GM23338 (cell line): ENCODE measurements at regions not wholly inside any gene's neighbourhood (a gene's known extent, or its start where the extent isn't known, plus 50 kb on each side); places are given as distances from the start of the nearest gene placed in this dataset.
A peak's percentile ranks its signal among the peaks of the same experiment; 100 is the strongest.

Experiments used
- ATAC-seq: fragments of 200-7000 bp; cut with Tn5 transposase; 3 replicates; pipeline ENCODE4 v1.9.1; 2020
- DNase-seq: peaks from one replicate; pipeline ENCODE4 v3.0.0-alpha.2; 2015; ENCODE audit warnings: low spot score
- H2AFZ ChIP-seq: fragments of 200-600 bp; sonication (generic); 2 replicates; pipeline ENCODE4 v1.8.0; 2016; ENCODE audit warnings: antibody characterized with exemption, mild to moderate bottlenecking, moderate library complexity
- H3F3A ChIP-seq: fragments of 200-600 bp; sonication (generic); replicated peaks from 2 replicates; pipeline ENCODE4 v1.8.0; 2017; ENCODE audit warnings: antibody characterized with exemption, mixed run types, low read depth
- H3K27ac ChIP-seq: fragments of 200-600 bp; sonication (generic); 2 replicates; pipeline ENCODE4 v1.6.1; 2016; ENCODE audit warnings: low read depth
- H3K27me3 ChIP-seq: fragments of 200-600 bp; sonication (generic); 2 replicates; pipeline ENCODE4 v1.8.0; 2016; ENCODE audit warnings: mild to moderate bottlenecking, mixed run types, moderate library complexity; ENCODE audit not compliant: insufficient read depth
- H3K36me3 ChIP-seq: fragments of 200-600 bp; sonication (generic); 2 replicates; pipeline ENCODE4 v1.8.0; 2016; ENCODE audit warnings: mild to moderate bottlenecking; ENCODE audit not compliant: insufficient read depth
- H3K4me1 ChIP-seq: fragments of 200-600 bp; sonication (generic); 2 replicates; pipeline ENCODE4 v1.8.0; 2016; ENCODE audit warnings: mild to moderate bottlenecking, moderate library complexity; ENCODE audit not compliant: insufficient read depth
- H3K4me2 ChIP-seq: fragments of 200-600 bp; sonication (generic); 2 replicates; pipeline ENCODE4 v1.7.1; 2017; ENCODE audit warnings: mixed run types
- H3K4me3 ChIP-seq: fragments of 200-600 bp; sonication (generic); 2 replicates; pipeline ENCODE4 v1.6.1; 2016; ENCODE audit warnings: mixed run types
- H3K79me2 ChIP-seq: fragments of 200-600 bp; sonication (generic); replicated peaks from 2 replicates; pipeline ENCODE4 v1.8.0; 2017; ENCODE audit warnings: mild to moderate bottlenecking; ENCODE audit not compliant: insufficient read depth
- H3K9me2 ChIP-seq: fragments of 200-600 bp; sonication (generic); 2 replicates; pipeline ENCODE4 v1.8.0; 2017; ENCODE audit not compliant: insufficient read depth
- H4K20me1 ChIP-seq: fragments of 200-600 bp; sonication (generic); replicated peaks from 2 replicates; pipeline ENCODE4 v1.8.0; 2017; ENCODE audit warnings: mild to moderate bottlenecking; ENCODE audit not compliant: insufficient read depth
- H3K27ac Mint-ChIP-seq: 2 replicates; pipeline ENCODE4 v1.8.0; 2020; ENCODE audit warnings: inconsistent platforms, mild to moderate bottlenecking, moderate library complexity, mixed read lengths
- H3K27me3 Mint-ChIP-seq: 3 replicates; pipeline ENCODE4 v1.8.0; 2022; ENCODE audit warnings: low read depth, mild to moderate bottlenecking, moderate library complexity, mixed read lengths, inconsistent platforms; ENCODE audit not compliant: insufficient read depth, poor library complexity
- H3K36me3 Mint-ChIP-seq: 3 replicates; pipeline ENCODE4 v1.8.0; 2021; ENCODE audit warnings: low read depth, mild to moderate bottlenecking, inconsistent platforms, moderate library complexity, mixed read lengths
- H3K4me1 Mint-ChIP-seq: 3 replicates; pipeline ENCODE4 v1.8.0; 2020; ENCODE audit warnings: mild to moderate bottlenecking, inconsistent platforms, mixed read lengths
- H3K4me3 Mint-ChIP-seq: 3 replicates; pipeline ENCODE4 v1.8.0; 2021; ENCODE audit warnings: moderate library complexity, mild to moderate bottlenecking, inconsistent platforms, mixed read lengths
- H3K9me3 Mint-ChIP-seq: 3 replicates; pipeline ENCODE4 v1.8.0; 2020; ENCODE audit warnings: moderate library complexity, mild to moderate bottlenecking, inconsistent platforms, mixed read lengths
- CREB1 ChIP-seq: fragments of 250-450 bp; sonication (Bioruptor Pico); IDR thresholded peaks from 2 replicates; pipeline ENCODE4 v1.5.0; 2020; ENCODE audit warnings: low read depth, mild to moderate bottlenecking, moderate library complexity
- ETS1 ChIP-seq: IDR thresholded peaks from 2 replicates; pipeline ENCODE4 v1.6.1; 2016; ENCODE audit warnings: antibody characterized with exemption
- EZH2 ChIP-seq: fragments of 200-600 bp; sonication (generic); IDR thresholded peaks from one replicate; pipeline ENCODE4 v1.8.0; 2017; ENCODE audit warnings: antibody characterized with exemption, mild to moderate bottlenecking, low read depth; ENCODE audit not compliant: unreplicated experiment
- EZH2phosphoT487 ChIP-seq: fragments of 200-600 bp; sonication (generic); IDR thresholded peaks from one replicate; pipeline ENCODE4 v1.8.1; 2018; ENCODE audit warnings: antibody characterized with exemption; ENCODE audit not compliant: unreplicated experiment
- POLR2AphosphoS5 ChIP-seq: IDR thresholded peaks from 2 replicates; pipeline ENCODE4 v1.6.1; 2016; ENCODE audit warnings: antibody characterized with exemption, low read depth
- REST ChIP-seq: IDR thresholded peaks from one replicate; pipeline ENCODE4 v1.6.1; 2018; ENCODE audit warnings: antibody characterized with exemption; ENCODE audit not compliant: unreplicated experiment
- ZNF114 ChIP-seq: fragments of 250-450 bp; sonication (Bioruptor Pico); IDR thresholded peaks from 2 replicates; pipeline ENCODE4 v1.5.0; 2020; ENCODE audit warnings: mild to moderate bottlenecking, moderate library complexity
- ZNF331 ChIP-seq: fragments of 250-450 bp; sonication (Bioruptor Pico); IDR thresholded peaks from 2 replicates; pipeline ENCODE4 v1.5.0; 2020; ENCODE audit warnings: low read depth, mild to moderate bottlenecking, moderate library complexity
- TF ChIP-seq, protein P1 (sequence below), 2 experiments: fragments of 200-600 bp in 1 of 2; sonication (generic) in 1 of 2; conservative IDR thresholded peaks; 2 replicates each; pipeline versions ENCODE4 v1.5.1 to v1.6.1; 2016 to 2017; ENCODE audit warnings: antibody characterized with exemption in 2 of 2, low read depth in 2 of 2, mild to moderate bottlenecking in 2 of 2, moderate library complexity in 1 of 2

GRCh38 chr1:222071387-222071786, 329.5 kb upstream of the DUSP10 start:
- no peaks in the 10 kb centered on the region for H3K36me3 Mint-ChIP-seq
- H3K4me3 Mint-ChIP-seq, result no peak overlapping the region
- peaks cover 2% of the 10 kb centered on the region for H3K27me3 Mint-ChIP-seq
- H3K4me1 ChIP-seq, result peaks cover 29% of the 10 kb centered on the region
- no peak overlapping the region for H3K4me3 ChIP-seq
- peaks cover 5% of the 10 kb centered on the region; the same call in 1 of the 2 replicates for H3F3A ChIP-seq
- H4K20me1 ChIP-seq, result no peaks in the 10 kb centered on the region
- peaks cover 15% of the 10 kb centered on the region for H3K9me2 ChIP-seq
- peak overlapping the region; percentile 28 for H3K4me2 ChIP-seq
- no peaks in the 10 kb centered on the region; the same call in 1 of the 3 replicates for H3K4me1 Mint-ChIP-seq
- H3K9me3 Mint-ChIP-seq, result no peaks in the 10 kb centered on the region
- H3K27ac Mint-ChIP-seq, result 0 out of 2 replicates have a peak overlapping the region, but pooled peaks have one; percentile 4
- DNase-seq (no peak), ATAC-seq (peak; percentile 61)
- peak overlapping the region; percentile 15; the same call in 1 of the 2 replicates for H2AFZ ChIP-seq
- no peaks in the 10 kb centered on the region for H3K27me3 ChIP-seq
- TF ChIP-seq ETS1 (no peak), EZH2phosphoT487 (no peak), POLR2AphosphoS5 (no peak), REST (no peak)
- TF ChIP-seq, protein P1, sequence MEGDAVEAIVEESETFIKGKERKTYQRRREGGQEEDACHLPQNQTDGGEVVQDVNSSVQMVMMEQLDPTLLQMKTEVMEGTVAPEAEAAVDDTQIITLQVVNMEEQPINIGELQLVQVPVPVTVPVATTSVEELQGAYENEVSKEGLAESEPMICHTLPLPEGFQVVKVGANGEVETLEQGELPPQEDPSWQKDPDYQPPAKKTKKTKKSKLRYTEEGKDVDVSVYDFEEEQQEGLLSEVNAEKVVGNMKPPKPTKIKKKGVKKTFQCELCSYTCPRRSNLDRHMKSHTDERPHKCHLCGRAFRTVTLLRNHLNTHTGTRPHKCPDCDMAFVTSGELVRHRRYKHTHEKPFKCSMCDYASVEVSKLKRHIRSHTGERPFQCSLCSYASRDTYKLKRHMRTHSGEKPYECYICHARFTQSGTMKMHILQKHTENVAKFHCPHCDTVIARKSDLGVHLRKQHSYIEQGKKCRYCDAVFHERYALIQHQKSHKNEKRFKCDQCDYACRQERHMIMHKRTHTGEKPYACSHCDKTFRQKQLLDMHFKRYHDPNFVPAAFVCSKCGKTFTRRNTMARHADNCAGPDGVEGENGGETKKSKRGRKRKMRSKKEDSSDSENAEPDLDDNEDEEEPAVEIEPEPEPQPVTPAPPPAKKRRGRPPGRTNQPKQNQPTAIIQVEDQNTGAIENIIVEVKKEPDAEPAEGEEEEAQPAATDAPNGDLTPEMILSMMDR (conservative IDR thresholded peaks at IDR 0.05; ENCODE audit: low read depth in 2 of 2), result no peak
- H3K36me3 ChIP-seq, result no peaks in the 10 kb centered on the region
- 0 out of 2 replicates have a peak overlapping the region, but pooled peaks have one; percentile 6 for H3K27ac ChIP-seq
- no peaks in the 10 kb centered on the region for H3K79me2 ChIP-seq

DNA sequence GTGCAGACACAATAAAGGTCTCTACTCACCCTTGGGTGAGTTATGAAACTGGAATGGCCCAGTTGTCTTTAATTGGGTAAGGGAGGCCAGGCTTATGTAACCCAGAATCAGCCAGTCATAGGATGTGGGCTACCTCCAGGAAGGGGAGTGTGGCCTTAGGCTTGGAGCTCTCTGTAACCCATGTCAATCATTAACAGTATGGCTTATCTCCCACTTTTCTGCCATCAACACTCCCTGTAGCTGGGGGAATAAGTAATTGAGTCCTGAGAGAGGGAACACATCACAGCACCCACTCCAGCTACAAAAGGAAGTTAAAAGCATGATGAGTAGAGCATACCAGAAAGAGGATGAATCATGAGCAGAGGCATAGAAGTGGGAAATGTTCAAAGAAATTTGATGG, 327.0 kb upstream of the DUSP10 start:
- no peak for DNase-seq
- no peak for ATAC-seq
- Histone ChIP-seq H3K4me1 (peaks cover 29% of the 10 kb centered on the region), H3K27me3 (no peaks in the 10 kb centered on the region), H3K27ac (no peak overlapping the region), H4K20me1 (no peaks in the 10 kb centered on the region), H3K79me2 (no peaks in the 10 kb centered on the region), H3K36me3 (no peaks in the 10 kb centered on the region), H3K4me2 (no peak overlapping the region), H3K9me2 (peaks cover 15% of the 10 kb centered on the region), H2AFZ (no peak overlapping the region), H3K4me3 (no peak overlapping the region), H3F3A (peaks cover 5% of the 10 kb centered on the region; the same call in 1 of the 2 replicates)
- H3K9me3 Mint-ChIP-seq, result peaks cover 18% of the 10 kb centered on the region
- peaks cover 16% of the 10 kb centered on the region for H3K36me3 Mint-ChIP-seq
- no peak overlapping the region for H3K4me3 Mint-ChIP-seq
- H3K27me3 Mint-ChIP-seq, result no peaks in the 10 kb centered on the region
- no peak overlapping the region for H3K27ac Mint-ChIP-seq
- no peaks in the 10 kb centered on the region; the same call in 2 of the 3 replicates for H3K4me1 Mint-ChIP-seq
- no peak for TF ChIP-seq EZH2
- no peak for TF ChIP-seq ZNF114 (CRISPR knock-in tag)
- TF ChIP-seq ZNF331, result no peak
- no peak for TF ChIP-seq REST
- no peak for TF ChIP-seq CREB1 (CRISPR knock-in tag)
